Right renal pelvis (tissue), 4 donors: ENCODE measurements at regions not wholly inside any gene's neighbourhood (a gene's known extent, or its start where the extent isn't known, plus 50 kb on each side); places are given as distances from the start of the nearest gene placed in this dataset.
"Not testable (repeated sequence)": the region's sequence is repeated elsewhere in the genome, so short reads cannot be mapped to it uniquely, and the experiment has no call there.

Experiments
- DNase-seq, 4 donors: peaks; one replicate each; pipeline ENCODE4 v3.0.0-alpha.2; 2013; ENCODE audit warnings: low read depth in 4 of 4, low spot score in 3 of 4, missing footprints in 1 of 4

- no peak for DNase-seq
Observed at GRCh38 chr10:57624856-57625592, 642.7 kb downstream of the IPMK start.

DNA sequence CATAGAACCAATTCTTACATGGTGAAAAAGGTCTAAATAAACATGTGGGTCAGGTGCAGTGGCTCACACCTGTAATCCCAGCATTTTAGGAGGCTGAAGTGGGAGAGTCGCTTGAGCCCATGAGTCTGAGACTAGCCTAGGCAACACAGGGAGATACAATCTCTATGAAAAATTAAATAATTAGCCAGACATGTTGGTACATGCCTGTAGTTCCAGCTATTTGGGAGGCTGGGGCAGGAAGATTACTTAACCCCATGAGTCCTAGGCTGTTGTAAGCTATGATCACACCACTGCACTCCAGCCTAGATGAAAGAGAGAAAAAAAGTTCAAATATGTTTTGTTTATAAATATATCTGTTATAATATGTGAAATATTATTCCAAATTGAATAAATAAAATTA is 643.6 kb downstream of the IPMK start:
- DNase-seq = no peak

DNA sequence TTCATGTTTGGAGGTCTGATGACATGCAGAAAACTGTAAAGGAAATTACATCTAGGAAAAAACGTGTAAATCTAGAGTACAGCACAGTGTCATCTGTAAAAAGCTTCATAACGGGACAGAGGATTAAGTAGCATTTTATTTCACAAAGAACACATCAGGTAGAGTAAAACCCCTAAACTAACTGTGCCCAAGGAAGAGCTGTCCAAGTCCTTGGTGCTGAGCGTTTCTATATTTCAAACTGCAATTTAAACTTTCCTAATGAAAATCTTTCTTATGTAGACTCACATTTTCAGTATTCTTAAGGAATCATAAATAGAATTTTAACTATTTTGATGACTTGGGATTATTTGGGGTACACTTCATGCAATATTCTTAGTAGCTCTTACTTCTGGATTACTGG is 646.2 kb downstream of the IPMK start:
- DNase-seq = no peak

GRCh38 chr10:57605948-57606485 is 661.7 kb downstream of the IPMK start:
- no peak for DNase-seq

DNA sequence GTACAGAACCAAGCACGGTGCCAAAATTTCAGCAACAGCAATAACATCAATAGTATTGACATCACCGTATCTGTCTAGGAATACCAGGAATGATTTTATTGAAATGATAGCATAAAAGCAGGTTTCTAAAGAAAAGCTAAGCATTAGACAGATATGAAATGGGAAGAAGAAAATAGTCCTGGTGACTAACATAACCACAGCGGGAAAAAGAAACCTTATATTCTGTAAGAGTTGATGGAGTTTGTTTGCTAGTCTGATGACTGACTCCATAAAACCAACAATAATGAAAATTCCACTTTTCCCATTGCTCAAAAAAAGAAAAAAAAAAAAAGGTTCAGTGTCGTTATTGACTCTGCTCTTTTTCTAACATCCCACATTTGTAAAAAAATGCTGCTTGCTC is 668.3 kb downstream of the IPMK start:
- DNase-seq = no peak

DNA sequence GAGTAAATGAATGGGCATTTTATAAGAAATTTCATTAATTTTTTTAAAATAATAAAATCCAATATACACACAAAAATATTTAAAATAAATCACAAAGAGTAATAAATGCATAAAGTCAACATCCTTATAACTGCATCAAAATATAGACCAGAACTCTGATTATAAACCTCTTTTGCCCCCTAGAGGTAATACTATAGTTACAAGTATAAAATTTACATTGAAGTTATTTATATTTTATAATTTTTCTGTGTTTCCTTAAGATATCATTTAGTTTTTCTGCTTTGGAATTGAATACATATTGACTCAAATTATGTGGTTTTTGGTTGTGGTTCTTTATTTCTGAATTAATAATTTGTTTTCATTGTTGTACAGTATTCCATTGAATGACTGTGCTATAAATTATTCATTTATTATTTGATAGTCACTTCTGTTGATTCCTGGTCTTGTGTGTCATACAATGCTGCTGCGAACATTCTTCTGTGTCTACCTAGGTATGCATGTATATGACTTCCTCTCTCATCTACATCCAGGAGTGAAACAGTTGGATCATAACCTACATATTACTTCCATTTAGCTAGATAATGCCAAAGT is 673.6 kb downstream of the IPMK start:
- DNase-seq = no peak

DNA sequence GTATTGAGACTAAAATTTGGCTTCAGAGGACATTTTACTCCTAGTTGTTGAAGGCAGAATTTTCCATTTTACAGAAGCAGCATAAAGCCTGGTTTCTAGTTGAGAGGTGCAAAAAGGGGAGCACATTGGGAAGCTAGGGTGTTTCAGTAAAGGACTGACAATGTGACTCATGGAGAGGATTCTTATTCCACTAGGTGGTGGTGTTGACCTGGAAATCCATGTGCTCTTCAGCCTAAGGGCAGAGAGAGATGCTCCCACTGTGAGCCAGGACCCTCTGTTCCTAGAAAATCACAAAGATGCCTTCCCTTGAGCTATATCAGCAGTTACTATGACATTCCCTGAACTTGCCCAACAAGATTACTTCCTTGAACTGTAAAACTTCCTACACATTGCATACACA is 687.8 kb downstream of the IPMK start:
- DNase-seq = peak in 1 of 4 donors; percentile 9

DNA sequence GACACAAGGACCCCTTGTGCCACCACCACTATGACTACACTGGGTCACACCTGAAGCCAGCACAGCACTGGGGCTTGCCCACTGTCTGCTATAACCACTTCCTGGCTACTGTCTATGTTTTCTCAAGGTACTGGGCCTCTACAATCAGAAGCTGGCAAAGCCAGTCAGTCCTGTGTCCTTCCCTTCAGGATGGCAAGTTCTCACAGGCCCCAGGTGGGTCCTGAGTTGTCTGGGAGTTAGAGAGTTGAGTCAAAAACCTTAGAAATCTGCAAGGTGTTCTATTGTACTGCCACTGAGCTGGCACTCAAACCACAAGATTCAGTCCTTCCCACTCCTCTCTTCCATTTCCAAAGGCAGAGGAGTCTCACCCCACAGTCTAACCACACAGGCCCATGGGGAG is 705.5 kb downstream of the IPMK start:
- no peak for DNase-seq

DNA sequence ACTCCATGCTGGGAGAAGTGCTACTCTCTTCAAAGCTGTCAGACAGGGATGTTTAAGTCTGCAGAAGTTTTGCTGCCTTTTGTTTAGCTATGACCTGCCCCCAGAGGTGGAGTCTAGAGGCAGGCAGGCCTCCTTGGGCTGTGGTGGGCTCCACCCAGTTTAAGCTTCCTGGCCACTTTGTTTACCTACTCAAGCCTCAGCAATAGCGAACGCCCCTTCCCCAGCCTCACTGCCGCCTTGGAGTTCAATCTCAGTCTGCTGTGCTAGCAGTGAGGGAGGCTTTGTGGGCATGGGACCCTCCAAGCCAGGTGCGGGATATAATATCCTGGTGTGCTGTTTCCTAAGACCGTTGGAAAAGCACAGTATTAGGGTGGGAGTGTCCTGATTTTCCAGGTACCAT is 715.9 kb downstream of the IPMK start:
- DNase-seq = not testable (repeated sequence)

- DNase-seq = no peak
Observed at GRCh38 chr10:57535306-57535705, 732.4 kb downstream of the IPMK start.

DNA sequence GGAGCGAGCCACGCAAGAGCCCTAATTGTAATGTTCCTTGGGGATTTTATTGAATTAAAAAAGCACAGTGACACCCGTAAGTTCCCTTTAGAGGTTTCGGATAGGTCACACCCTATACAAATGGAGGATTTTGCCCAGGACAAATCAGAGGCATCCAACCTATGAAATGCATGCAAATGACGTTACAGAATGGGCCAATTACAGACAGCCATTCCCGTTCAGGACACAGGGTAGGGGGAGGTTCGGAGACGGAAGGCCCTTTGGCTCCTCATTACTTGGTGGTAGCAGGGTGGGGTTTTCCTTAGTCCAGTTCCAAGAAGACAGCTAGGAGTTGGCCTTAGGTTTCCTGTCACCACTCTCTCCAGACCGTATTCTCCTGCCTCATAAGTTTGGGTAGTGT is 754.1 kb downstream of the IPMK start:
- no peak for DNase-seq

- DNase-seq = no peak
Observed at GRCh38 chr10:57507788-57508187, 759.9 kb downstream of the IPMK start.

DNA sequence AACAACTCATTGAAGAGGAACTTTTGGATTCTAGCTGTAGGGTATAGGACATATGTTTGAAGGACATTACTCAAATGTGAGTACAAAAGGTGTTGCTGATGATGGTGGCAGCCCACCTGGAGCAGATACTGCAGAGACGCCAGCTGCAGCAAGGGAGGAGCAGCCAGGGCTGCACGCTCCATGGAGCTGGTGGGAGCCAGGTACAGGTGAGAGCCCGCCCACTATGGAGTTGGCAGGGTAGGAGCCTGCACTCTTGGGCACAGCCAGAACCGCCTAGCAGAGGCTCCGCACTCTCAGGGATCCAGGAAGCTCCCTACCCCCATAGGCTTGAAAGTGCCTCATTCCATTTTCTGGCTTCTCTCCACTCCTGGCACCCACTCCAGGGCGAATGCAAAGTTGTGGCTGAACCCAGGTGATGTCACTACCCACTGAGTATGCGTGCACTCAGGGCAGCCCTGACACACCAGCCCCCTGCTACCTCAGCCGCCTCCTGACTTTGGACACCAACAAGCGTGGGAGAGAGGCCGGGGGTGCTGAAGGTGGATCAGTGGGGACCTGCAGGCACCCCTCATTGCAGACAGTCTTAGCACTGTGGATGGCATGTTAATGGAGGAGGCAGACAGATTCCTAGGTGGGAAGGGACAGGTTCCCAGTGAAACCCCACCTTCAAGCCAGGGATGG is 761.1 kb downstream of the IPMK start:
- DNase-seq = no peak

- DNase-seq = no peak
Observed at GRCh38 chr10:57494486-57494885, 773.2 kb downstream of the IPMK start.

GRCh38 chr10:57482259-57482658 is 785.4 kb downstream of the IPMK start:
- no peak for DNase-seq

- no peak for DNase-seq
Observed at GRCh38 chr10:57472823-57473619, 794.7 kb downstream of the IPMK start.

- DNase-seq = no peak
Observed at GRCh38 chr10:57468894-57469432, 798.7 kb downstream of the IPMK start.

- no peak for DNase-seq
Observed at GRCh38 chr10:57465155-57465554, 802.5 kb downstream of the IPMK start.

- DNase-seq = no peak
Observed at GRCh38 chr10:57460540-57460939, 807.2 kb downstream of the IPMK start.

- DNase-seq = no peak
Observed at GRCh38 chr10:57457972-57458512, 809.7 kb downstream of the IPMK start.
